Ishikawa (cell line): ENCODE measurements at regions not wholly inside any gene's neighbourhood (a gene's known extent, or its start where the extent isn't known, plus 50 kb on each side); places are given as distances from the start of the nearest gene placed in this dataset.

ENCODE experiments used
- CEBPB ChIP-seq: IDR thresholded peaks from 2 replicates; pipeline ENCODE4 v1.6.1; 2012
- CREB1 ChIP-seq: IDR thresholded peaks from 2 replicates; pipeline ENCODE4 v1.6.1; 2012; ENCODE audit warnings: low read depth
- EGR1 ChIP-seq: IDR thresholded peaks from 2 replicates; pipeline ENCODE4 v1.6.1; 2012
- EP300 ChIP-seq: IDR thresholded peaks from 2 replicates; pipeline ENCODE4 v1.6.1; 2012; ENCODE audit warnings: borderline replicate concordance
- FOXM1 ChIP-seq: IDR thresholded peaks from 2 replicates; pipeline ENCODE4 v1.6.1; 2012; ENCODE audit warnings: low read depth, borderline replicate concordance
- NFIC ChIP-seq: IDR thresholded peaks from 2 replicates; pipeline ENCODE4 v1.6.1; 2012
- RAD21 ChIP-seq: IDR thresholded peaks from 2 replicates; pipeline ENCODE4 v1.6.1; 2012; ENCODE audit warnings: low read depth
- TAF1 ChIP-seq: IDR thresholded peaks from 2 replicates; pipeline ENCODE4 v1.6.1; 2012; ENCODE audit warnings: low read depth, mild to moderate bottlenecking
- TCF12 ChIP-seq: IDR thresholded peaks from 2 replicates; pipeline ENCODE4 v1.6.1; 2012; ENCODE audit warnings: low read depth
- TEAD4 ChIP-seq: IDR thresholded peaks from 2 replicates; pipeline ENCODE4 v1.6.1; 2012
- YY1 ChIP-seq: IDR thresholded peaks from 2 replicates; pipeline ENCODE4 v1.6.1; 2012; ENCODE audit warnings: low read depth
- ZBTB7A ChIP-seq: IDR thresholded peaks from 2 replicates; pipeline ENCODE4 v1.6.1; 2012; ENCODE audit warnings: low read depth
- TF ChIP-seq, protein P1 (sequence below): IDR thresholded peaks from 2 replicates; pipeline ENCODE4 v1.6.1; 2012
- TF ChIP-seq, protein P2 (sequence below): IDR thresholded peaks from 2 replicates; pipeline ENCODE4 v1.6.1; 2012
- TF ChIP-seq, protein P3 (sequence below): IDR thresholded peaks from 2 replicates; pipeline ENCODE4 v1.6.1; 2012; ENCODE audit warnings: low read depth, mild to moderate bottlenecking

DNA sequence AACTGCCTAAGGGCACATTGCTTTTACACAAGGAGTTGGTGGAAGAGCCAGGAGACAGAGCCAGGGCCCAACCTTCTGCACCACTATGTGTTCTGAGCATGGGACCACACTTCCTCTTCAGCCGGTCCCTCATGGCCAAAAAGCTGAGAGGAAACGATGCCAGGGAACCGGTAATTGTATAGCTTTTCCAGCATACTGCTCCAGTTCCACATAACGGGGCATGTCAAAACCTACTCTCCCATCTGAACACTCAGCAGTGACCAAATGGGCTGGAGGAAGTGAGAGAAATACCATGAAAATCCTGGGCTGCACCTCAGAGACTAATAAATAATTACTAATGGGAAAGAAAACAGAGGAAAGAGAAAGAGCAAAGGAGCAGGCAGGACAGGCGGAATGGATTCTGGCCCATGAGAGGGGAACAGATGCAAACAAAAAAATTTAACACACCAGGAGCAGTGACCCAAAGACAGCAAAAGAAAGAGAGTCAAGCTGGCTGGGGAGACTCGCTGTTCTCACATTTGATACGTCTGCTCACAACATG lies 52.0 kb upstream of the BMP2 start:
- TF ChIP-seq TAF1 (no peak), TEAD4 (no peak), FOXM1 (no peak), RAD21 (no peak), ZBTB7A (no peak), CREB1 (no peak), TCF12 (no peak), CEBPB (no peak), EGR1 (no peak), NFIC (no peak), YY1 (no peak), EP300 (no peak)
- TF ChIP-seq, protein P1, sequence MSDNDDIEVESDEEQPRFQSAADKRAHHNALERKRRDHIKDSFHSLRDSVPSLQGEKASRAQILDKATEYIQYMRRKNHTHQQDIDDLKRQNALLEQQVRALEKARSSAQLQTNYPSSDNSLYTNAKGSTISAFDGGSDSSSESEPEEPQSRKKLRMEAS: no peak
- TF ChIP-seq, protein P2, sequence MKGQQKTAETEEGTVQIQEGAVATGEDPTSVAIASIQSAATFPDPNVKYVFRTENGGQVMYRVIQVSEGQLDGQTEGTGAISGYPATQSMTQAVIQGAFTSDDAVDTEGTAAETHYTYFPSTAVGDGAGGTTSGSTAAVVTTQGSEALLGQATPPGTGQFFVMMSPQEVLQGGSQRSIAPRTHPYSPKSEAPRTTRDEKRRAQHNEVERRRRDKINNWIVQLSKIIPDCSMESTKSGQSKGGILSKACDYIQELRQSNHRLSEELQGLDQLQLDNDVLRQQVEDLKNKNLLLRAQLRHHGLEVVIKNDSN: no peak
- TF ChIP-seq, protein P3, sequence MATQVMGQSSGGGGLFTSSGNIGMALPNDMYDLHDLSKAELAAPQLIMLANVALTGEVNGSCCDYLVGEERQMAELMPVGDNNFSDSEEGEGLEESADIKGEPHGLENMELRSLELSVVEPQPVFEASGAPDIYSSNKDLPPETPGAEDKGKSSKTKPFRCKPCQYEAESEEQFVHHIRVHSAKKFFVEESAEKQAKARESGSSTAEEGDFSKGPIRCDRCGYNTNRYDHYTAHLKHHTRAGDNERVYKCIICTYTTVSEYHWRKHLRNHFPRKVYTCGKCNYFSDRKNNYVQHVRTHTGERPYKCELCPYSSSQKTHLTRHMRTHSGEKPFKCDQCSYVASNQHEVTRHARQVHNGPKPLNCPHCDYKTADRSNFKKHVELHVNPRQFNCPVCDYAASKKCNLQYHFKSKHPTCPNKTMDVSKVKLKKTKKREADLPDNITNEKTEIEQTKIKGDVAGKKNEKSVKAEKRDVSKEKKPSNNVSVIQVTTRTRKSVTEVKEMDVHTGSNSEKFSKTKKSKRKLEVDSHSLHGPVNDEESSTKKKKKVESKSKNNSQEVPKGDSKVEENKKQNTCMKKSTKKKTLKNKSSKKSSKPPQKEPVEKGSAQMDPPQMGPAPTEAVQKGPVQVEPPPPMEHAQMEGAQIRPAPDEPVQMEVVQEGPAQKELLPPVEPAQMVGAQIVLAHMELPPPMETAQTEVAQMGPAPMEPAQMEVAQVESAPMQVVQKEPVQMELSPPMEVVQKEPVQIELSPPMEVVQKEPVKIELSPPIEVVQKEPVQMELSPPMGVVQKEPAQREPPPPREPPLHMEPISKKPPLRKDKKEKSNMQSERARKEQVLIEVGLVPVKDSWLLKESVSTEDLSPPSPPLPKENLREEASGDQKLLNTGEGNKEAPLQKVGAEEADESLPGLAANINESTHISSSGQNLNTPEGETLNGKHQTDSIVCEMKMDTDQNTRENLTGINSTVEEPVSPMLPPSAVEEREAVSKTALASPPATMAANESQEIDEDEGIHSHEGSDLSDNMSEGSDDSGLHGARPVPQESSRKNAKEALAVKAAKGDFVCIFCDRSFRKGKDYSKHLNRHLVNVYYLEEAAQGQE: no peak

DNA sequence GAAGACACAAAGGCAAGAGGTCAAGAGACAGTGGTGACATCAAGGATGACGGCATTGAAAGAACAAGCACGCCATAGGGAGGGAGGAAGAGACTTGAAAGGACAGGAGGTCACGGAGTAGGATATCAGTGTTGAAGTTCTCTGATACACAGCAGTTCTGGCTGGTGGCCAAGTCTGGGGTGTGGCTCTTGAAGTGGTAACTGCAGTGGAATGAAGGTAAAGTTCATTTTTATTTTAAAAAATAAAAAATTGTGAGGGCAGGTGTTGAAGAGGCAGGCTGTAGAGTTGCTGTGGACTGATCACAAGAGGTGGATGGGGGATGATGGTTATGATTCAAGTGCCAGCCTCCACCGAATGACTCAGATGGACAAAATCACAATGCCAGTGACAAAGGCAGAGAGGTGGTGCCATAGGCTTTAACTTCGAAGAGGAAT lies 53.2 kb upstream of the BMP2 start:
- TF ChIP-seq CREB1: no peak
- no peak for TF ChIP-seq FOXM1
- TF ChIP-seq, protein P3: no peak

DNA sequence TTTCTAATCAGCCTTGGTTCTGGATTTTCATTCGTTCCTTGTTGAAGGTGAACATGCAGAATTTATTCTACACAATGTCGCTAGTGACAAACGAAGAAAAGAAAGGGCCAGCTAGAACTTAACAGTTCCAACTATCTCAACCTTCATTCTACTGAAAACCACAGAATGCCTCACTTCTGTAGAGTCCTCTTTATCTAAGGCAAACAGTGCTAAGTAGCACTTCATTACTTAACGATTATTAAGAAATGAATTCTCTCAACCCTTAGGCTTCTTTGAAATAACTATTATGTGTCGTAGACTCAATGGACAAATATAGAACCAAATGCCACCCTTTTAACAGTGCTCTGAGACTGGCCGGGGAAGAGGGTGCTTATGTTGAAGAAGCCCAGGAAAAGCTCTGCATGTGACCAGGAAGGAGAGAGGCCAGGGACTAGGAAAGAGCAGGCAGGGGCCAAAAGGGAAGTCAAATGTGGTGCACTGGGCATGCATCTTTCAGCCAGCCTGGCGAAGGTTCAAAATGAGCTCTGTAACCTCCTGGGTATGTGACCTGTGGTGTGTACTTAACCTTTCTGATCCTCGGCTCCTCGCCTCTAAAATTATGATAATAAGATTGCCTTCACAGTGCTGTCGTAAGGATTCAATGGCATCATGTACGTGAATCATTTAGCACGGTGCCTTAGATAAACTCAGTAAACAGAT lies 55.4 kb upstream of the BMP2 start:
- TF ChIP-seq, protein P3: no peak
- TF ChIP-seq TEAD4 (no peak), EP300 (no peak)

DNA sequence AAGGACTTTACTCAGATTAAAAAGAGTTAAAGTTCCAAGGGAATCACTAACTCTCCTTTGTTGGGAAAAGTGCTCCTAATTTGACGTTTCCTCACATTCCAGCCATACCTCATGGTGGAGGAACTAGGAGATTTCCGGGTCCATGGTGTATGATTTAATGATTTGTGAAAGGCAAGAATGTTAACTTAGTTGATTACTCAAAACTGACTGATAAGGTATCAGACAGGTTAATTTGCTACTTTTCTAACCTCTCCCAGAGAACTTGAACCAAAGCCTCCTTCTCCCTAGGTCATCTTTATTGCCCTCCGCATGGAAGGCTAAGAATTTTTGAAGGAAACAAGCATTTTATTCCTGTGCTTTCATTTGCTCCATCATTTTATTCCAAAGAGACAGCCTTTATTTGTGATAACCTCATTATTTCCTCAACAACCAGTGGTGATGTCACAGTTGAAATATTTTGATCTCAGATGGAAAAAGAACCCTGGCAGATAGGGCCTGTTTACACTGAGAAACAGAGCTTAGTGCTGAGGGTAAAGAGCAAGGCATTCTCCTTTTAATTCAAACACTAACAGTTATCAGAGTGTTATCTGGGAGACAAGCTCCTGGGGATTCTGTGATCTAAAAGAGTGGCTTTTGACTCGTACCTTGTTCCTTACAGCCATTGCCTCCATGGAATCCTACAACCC lies 57.4 kb upstream of the BMP2 start:
- TF ChIP-seq TCF12 (no peak), TAF1 (no peak), NFIC (no peak), CEBPB (no peak), EP300 (no peak), TEAD4 (no peak), RAD21 (no peak), ZBTB7A (no peak), YY1 (no peak), FOXM1 (no peak), EGR1 (no peak)
- TF ChIP-seq, protein P2: no peak
- TF ChIP-seq, protein P3: no peak
- TF ChIP-seq, protein P1: no peak
